K562 (cell line): ENCODE measurements at regions not wholly inside any gene's neighbourhood (a gene's known extent, or its start where the extent isn't known, plus 50 kb on each side); places are given as distances from the start of the nearest gene placed in this dataset.

ENCODE experiments used
- ATAC-seq: fragments of 200-7000 bp; cut with Tn5 transposase; 3 replicates; pipeline ENCODE4 v1.9.1; 2020; ENCODE audit warnings: moderate library complexity
- BruUV-seq: library from RNA; stranded (reverse); fragments of 400-500 nt; replicated peaks from 2 replicates; lab custom pipeline; 2021; lab: Mats Ljungman, UMichigan
- CTCF ChIA-PET: fragments of 300-600 bp; formaldehyde crosslinking; extraction: SDS; loops from one replicate; lab custom pipeline; 2021; ENCODE audit warnings: low intra/inter-chr PET ratio; lab: Yijun Ruan, JAX
- POLR2A ChIA-PET: fragments of 300-600, 350-650 bp; sonication (Branson Sonifier 250); formaldehyde crosslinking; extraction: SDS; loops from one replicate; lab custom pipeline; 2021; ENCODE audit warnings: antibody characterized with exemption, inconsistent platforms; lab: Yijun Ruan, JAX
- DNase-seq, 4 experiments: peaks; one replicate each; pipeline versions ENCODE4 v3.0.0 to v3.0.0-alpha.2; 2011 to 2018; ENCODE audit warnings: low spot score in 3 of 4, mixed read lengths in 3 of 4; ENCODE audit errors: extremely low read depth in 1 of 4
- FAIRE-seq: peaks from 2 replicates; lab custom pipeline; 2011; peaks lifted over from hg19 to GRCh38; lab: Jason Lieb, UNC
- H2AFZ ChIP-seq: 2 replicates; pipeline ENCODE4 v1.6.0; 2011; ENCODE audit warnings: low read depth, low read length, control low read depth, inconsistent platforms
- H3K27ac ChIP-seq: fragments of 200-600 bp; 3 replicates; pipeline ENCODE4 v1.8.0; 2011; ENCODE audit warnings: low read depth, mild to moderate bottlenecking, control low read depth, inconsistent platforms, low read length, moderate library complexity, mixed read lengths; ENCODE audit errors: extremely low read depth
- H3K27me3 ChIP-seq, 2 experiments: fragments of 300-600 bp in 1 of 2; 2 replicates in 1 of 2; 3 replicates in 1 of 2; pipeline versions ENCODE4 v1.6.0 to v1.8.0; 2011; ENCODE audit warnings: inconsistent platforms in 2 of 2, low read length in 2 of 2, mild to moderate bottlenecking in 1 of 2, mixed read lengths in 1 of 2, moderate library complexity in 1 of 2; ENCODE audit not compliant: control insufficient read depth in 2 of 2, insufficient read depth in 2 of 2
- H3K36me3 ChIP-seq: fragments of 300-600 bp; 3 replicates; pipeline ENCODE4 v1.8.0; 2011; ENCODE audit warnings: mild to moderate bottlenecking, low read length, inconsistent platforms; ENCODE audit not compliant: control insufficient read depth, insufficient read depth
- H3K4me1 ChIP-seq, 2 experiments: fragments of 200-600 bp in 1 of 2; replicated peaks in 1 of 2; 2 replicates in 1 of 2; 3 replicates in 1 of 2; pipeline versions ENCODE4 v1.5.1 to v1.8.0; 2011; ENCODE audit warnings: inconsistent platforms in 2 of 2, low read length in 2 of 2, mild to moderate bottlenecking in 1 of 2, mixed read lengths in 1 of 2, moderate library complexity in 1 of 2; ENCODE audit not compliant: control insufficient read depth in 2 of 2, insufficient read depth in 2 of 2
- H3K4me2 ChIP-seq: 2 replicates; pipeline ENCODE4 v1.6.1; 2011; ENCODE audit warnings: low read length, control low read depth, inconsistent platforms, mixed read lengths; ENCODE audit not compliant: insufficient read depth
- H3K4me3 ChIP-seq: fragments of 200-600 bp; sonication (generic), shearing (Covaris generic); 2 replicates; pipeline ENCODE4 v1.5.1; 2016; ENCODE audit warnings: control low read depth, inconsistent platforms
- H3K79me2 ChIP-seq: fragments of 200-600 bp; 3 replicates; pipeline ENCODE4 v1.8.0; 2011; ENCODE audit warnings: low read length, inconsistent platforms; ENCODE audit not compliant: control insufficient read depth, insufficient read depth
- H3K9ac ChIP-seq, 2 experiments: 2 replicates each; pipeline versions ENCODE4 v1.6.0 to v1.6.1; 2011; ENCODE audit warnings: low read depth in 2 of 2, low read length in 2 of 2, control low read depth in 1 of 2, inconsistent platforms in 1 of 2, mild to moderate bottlenecking in 1 of 2, mixed read lengths in 1 of 2; ENCODE audit not compliant: insufficient read depth in 1 of 2
- H3K9me1 ChIP-seq: one replicate; pipeline ENCODE4 v1.6.0; 2011; ENCODE audit warnings: inconsistent platforms, mild to moderate bottlenecking, low read length, moderate library complexity; ENCODE audit not compliant: control insufficient read depth, insufficient read depth
- H3K9me3 ChIP-seq: replicated peaks from 2 replicates; pipeline ENCODE4 v1.5.1; 2011; ENCODE audit warnings: low read depth, low read length, inconsistent platforms; ENCODE audit not compliant: control insufficient read depth, insufficient read depth
- H4K20me1 ChIP-seq: replicated peaks from 2 replicates; pipeline ENCODE4 v1.6.1; 2011; ENCODE audit warnings: low read length, inconsistent platforms, mixed read lengths; ENCODE audit not compliant: control insufficient read depth, insufficient read depth
- WGBS: fragments of 100-300 bp; shearing (Covaris generic); methylation state at CpG from one replicate; pipeline ENCODE4 v1.1.6; 2016; ENCODE audit warnings: low coverage, mixed read lengths; ENCODE audit not compliant: insufficient coverage; ENCODE audit errors: missing lambda C conversion rate; 5-methylcytosine and 5-hydroxymethylcytosine counted together
- in situ Hi-C: fragments of 300-500 bp; cut with MboI; formaldehyde crosslinking; loops from 4 replicates; pipeline ENCODE4 v1.15.0; 2018; ENCODE audit warnings: inconsistent platforms, mixed read lengths
- intact Hi-C: fragments of 100-400 bp; cut with micrococcal nuclease; formaldehyde crosslinking; loops from 2 replicates; pipeline ENCODE4 v1.14.2; 2022
- TF ChIP-seq, protein P1 (sequence below), 2 experiments: fragments of 450-650 bp in 1 of 2; sonication (generic) in 1 of 2; formaldehyde crosslinking in 1 of 2; IDR thresholded peaks in 1 of 2; conservative IDR thresholded peaks in 1 of 2; 2 replicates each; pipeline versions ENCODE4 v1.6.1 to v1.8.1; 2016 to 2023; ENCODE audit warnings: mild to moderate bottlenecking in 2 of 2, moderate library complexity in 2 of 2, inconsistent platforms in 1 of 2, missing genetic modification reagents in 1 of 2

GRCh38 chr2:120985174-120985996, 249.7 kb downstream of the GLI2 start:
- no peak overlapping the region for H3K9ac ChIP-seq
- no peak for FAIRE-seq
- BruUV-seq: no TSS peak
- H3K4me1 ChIP-seq: peaks cover 0 to 6% of the 10 kb centered on the region in 2 experiments; a peak in 2 of 5 replicates
- peaks cover 1% of the 10 kb centered on the region for H3K9me1 ChIP-seq
- H2AFZ ChIP-seq: no peak overlapping the region
- H3K79me2 ChIP-seq: no peaks in the 10 kb centered on the region
- DNase-seq: no peak
- no peak overlapping the region for H3K27ac ChIP-seq
- H4K20me1 ChIP-seq: peaks cover 13% of the 10 kb centered on the region; the same call in 1 of the 2 replicates
- H3K27me3 ChIP-seq: peaks cover under 1 to 69% of the 10 kb centered on the region in 2 experiments; a peak in 4 of 5 replicates
- H3K4me2 ChIP-seq: no peak overlapping the region
- H3K36me3 ChIP-seq: no peaks in the 10 kb centered on the region
- TF ChIP-seq, protein P1, sequence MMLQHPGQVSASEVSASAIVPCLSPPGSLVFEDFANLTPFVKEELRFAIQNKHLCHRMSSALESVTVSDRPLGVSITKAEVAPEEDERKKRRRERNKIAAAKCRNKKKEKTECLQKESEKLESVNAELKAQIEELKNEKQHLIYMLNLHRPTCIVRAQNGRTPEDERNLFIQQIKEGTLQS (IDR thresholded peaks at IDR 0.05): no peak
- TF ChIP-seq, protein P1 (CRISPR knock-in tag; conservative IDR thresholded peaks at IDR 0.05): no peak
- WGBS: 0% methylated on average over 12 of the region's 12 CpGs
- in situ Hi-C loops: no loop called here
- H3K9me3 ChIP-seq: no peaks in the 10 kb centered on the region
- no peak overlapping the region for H3K4me3 ChIP-seq
- intact Hi-C loops: no loop called here
- CTCF ChIA-PET: no interaction called here
- no peak for ATAC-seq
- POLR2A ChIA-PET: interaction anchor here (0.7 to 1.0 kb wide), 2 partner anchors 11 to 47 kb away, joined by 3 to 4 read pairs; no protein-coding TSS in a partner anchor
